ENCODE measurements at regions not wholly inside any gene's neighbourhood (a gene's known extent, or its start where the extent isn't known, plus 50 kb on each side); places are given as distances from the start of the nearest gene placed in this dataset.

DNA sequence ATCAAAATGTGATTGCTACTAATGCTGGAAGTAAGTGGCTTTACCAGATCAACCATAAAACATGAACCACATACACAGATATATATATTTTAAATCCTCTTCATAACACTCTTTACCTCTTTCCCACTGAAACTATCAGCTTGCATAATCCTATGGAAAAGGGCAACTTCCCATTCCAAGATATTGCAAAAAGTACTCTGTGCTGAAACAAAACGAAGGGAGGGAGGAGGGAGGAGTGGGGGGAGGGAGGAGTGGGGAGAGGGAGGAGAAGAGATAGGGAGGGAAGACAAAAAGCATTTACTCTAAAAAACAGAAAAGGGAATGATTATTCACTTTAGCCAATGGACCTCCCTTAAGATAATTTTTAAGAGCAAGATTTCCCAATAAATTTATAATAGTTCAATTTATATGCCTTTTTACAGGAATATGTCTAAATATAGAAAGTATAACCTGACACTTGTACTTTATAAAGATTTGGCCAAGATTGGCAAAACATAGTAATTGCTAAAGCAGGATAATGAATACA, 344.8 kb upstream of the NFE2L3 start:
- TF ChIP-seq, protein P1, sequence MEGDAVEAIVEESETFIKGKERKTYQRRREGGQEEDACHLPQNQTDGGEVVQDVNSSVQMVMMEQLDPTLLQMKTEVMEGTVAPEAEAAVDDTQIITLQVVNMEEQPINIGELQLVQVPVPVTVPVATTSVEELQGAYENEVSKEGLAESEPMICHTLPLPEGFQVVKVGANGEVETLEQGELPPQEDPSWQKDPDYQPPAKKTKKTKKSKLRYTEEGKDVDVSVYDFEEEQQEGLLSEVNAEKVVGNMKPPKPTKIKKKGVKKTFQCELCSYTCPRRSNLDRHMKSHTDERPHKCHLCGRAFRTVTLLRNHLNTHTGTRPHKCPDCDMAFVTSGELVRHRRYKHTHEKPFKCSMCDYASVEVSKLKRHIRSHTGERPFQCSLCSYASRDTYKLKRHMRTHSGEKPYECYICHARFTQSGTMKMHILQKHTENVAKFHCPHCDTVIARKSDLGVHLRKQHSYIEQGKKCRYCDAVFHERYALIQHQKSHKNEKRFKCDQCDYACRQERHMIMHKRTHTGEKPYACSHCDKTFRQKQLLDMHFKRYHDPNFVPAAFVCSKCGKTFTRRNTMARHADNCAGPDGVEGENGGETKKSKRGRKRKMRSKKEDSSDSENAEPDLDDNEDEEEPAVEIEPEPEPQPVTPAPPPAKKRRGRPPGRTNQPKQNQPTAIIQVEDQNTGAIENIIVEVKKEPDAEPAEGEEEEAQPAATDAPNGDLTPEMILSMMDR (IDR thresholded peaks at IDR 0.05) = no peak
- no peak for TF ChIP-seq POLR2A (IDR thresholded peaks at IDR 0.05)

All from Peyer's patch (tissue), 4 donors.